Loucy (cell line): ENCODE measurements at regions not wholly inside any gene's neighbourhood (a gene's known extent, or its start where the extent isn't known, plus 50 kb on each side); places are given as distances from the start of the nearest gene placed in this dataset.

Source experiments
- H2AFZ ChIP-seq: fragments of 200-600 bp; sonication (generic); 2 replicates; pipeline ENCODE4 v1.6.0; 2016; ENCODE audit warnings: antibody characterized with exemption, mild to moderate bottlenecking, low read length, moderate library complexity
- H3F3A ChIP-seq: fragments of 200-600 bp; 2 replicates; pipeline ENCODE4 v1.6.0; 2016; ENCODE audit warnings: antibody characterized with exemption, low read depth, mild to moderate bottlenecking
- H3K27me3 ChIP-seq: fragments of 200-600 bp; sonication (generic); 2 replicates; pipeline ENCODE4 v1.6.1; 2014; ENCODE audit warnings: low read length, mild to moderate bottlenecking; ENCODE audit not compliant: insufficient read depth, poor library complexity, severe bottlenecking
- H3K36me3 ChIP-seq: fragments of 200-600 bp; sonication (generic); 2 replicates; pipeline ENCODE4 v1.6.1; 2016; ENCODE audit warnings: low read length; ENCODE audit not compliant: insufficient read depth
- H3K4me1 ChIP-seq: fragments of 200-600 bp; sonication (generic); 2 replicates; pipeline ENCODE4 v1.5.1; 2014; ENCODE audit warnings: low read length, mild to moderate bottlenecking; ENCODE audit not compliant: insufficient read depth, poor library complexity, severe bottlenecking
- H3K4me2 ChIP-seq: fragments of 200-600 bp; sonication (generic); 2 replicates; pipeline ENCODE4 v1.6.0; 2014; ENCODE audit warnings: antibody characterized with exemption, low read length, low read depth, mild to moderate bottlenecking; ENCODE audit not compliant: poor library complexity, severe bottlenecking
- H3K4me3 ChIP-seq: fragments of 200-600 bp; sonication (generic); 2 replicates; pipeline ENCODE4 v1.5.1; 2014; ENCODE audit warnings: low read length, mild to moderate bottlenecking, mixed read lengths; ENCODE audit not compliant: poor library complexity, severe bottlenecking
- H3K79me2 ChIP-seq: fragments of 200-600 bp; sonication (generic); 2 replicates; pipeline ENCODE4 v1.6.1; 2014; ENCODE audit warnings: low read length; ENCODE audit not compliant: insufficient read depth
- H3K9ac ChIP-seq: fragments of 200-600 bp; sonication (generic); 2 replicates; pipeline ENCODE4 v1.6.0; 2014; ENCODE audit warnings: mild to moderate bottlenecking, low read depth, low read length, moderate library complexity; ENCODE audit not compliant: poor library complexity, severe bottlenecking
- H3K9me2 ChIP-seq: fragments of 200-600 bp; sonication (generic); replicated peaks from 2 replicates; pipeline ENCODE4 v1.6.1; 2016; ENCODE audit warnings: low read depth, low read length, mixed read lengths
- H3K9me3 ChIP-seq: fragments of 200-600 bp; sonication (generic); 2 replicates; pipeline ENCODE4 v1.6.1; 2014; ENCODE audit warnings: mild to moderate bottlenecking, antibody characterized with exemption, low read length, low read depth; ENCODE audit not compliant: insufficient read depth
- H4K20me1 ChIP-seq: fragments of 200-600 bp; sonication (generic); 2 replicates; pipeline ENCODE4 v1.6.0; 2014; ENCODE audit warnings: antibody characterized with exemption, low read length, mild to moderate bottlenecking; ENCODE audit not compliant: insufficient read depth, poor library complexity, severe bottlenecking
- CTCF ChIP-seq: fragments of 200-600 bp; sonication (generic); conservative IDR thresholded peaks from 2 replicates; pipeline ENCODE4 v1.5.1; 2014; ENCODE audit warnings: mild to moderate bottlenecking, antibody characterized with exemption, low read length
- EZH2phosphoT487 ChIP-seq: fragments of 200-600 bp; IDR thresholded peaks from 2 replicates; pipeline ENCODE4 v1.6.1; 2018; ENCODE audit warnings: antibody characterized with exemption, mild to moderate bottlenecking, moderate library complexity, borderline replicate concordance

- Histone ChIP-seq H3F3A (no peaks in the 10 kb centered on the region), H3K36me3 (no peaks in the 10 kb centered on the region), H3K79me2 (no peaks in the 10 kb centered on the region), H3K27me3 (no peaks in the 10 kb centered on the region), H4K20me1 (no peaks in the 10 kb centered on the region), H3K9me3 (no peaks in the 10 kb centered on the region), H3K4me3 (no peak overlapping the region), H3K9me2 (no peaks in the 10 kb centered on the region), H2AFZ (no peak overlapping the region), H3K4me1 (no peaks in the 10 kb centered on the region), H3K4me2 (no peak overlapping the region), H3K9ac (no peak overlapping the region)
- TF ChIP-seq CTCF (no peak), EZH2phosphoT487 (no peak)
Observed at GRCh38 chr1:87173231-87173630, 155.4 kb upstream of the LMO4 start.

GRCh38 chr1:87174724-87175245 is 153.9 kb upstream of the LMO4 start:
- TF ChIP-seq CTCF, result no peak
- no peak for TF ChIP-seq EZH2phosphoT487
- H3F3A ChIP-seq, result no peaks in the 10 kb centered on the region
- no peaks in the 10 kb centered on the region for H3K79me2 ChIP-seq
- H3K9ac ChIP-seq, result no peak overlapping the region
- no peak overlapping the region for H3K4me2 ChIP-seq
- no peaks in the 10 kb centered on the region for H3K4me1 ChIP-seq
- H3K27me3 ChIP-seq, result no peaks in the 10 kb centered on the region
- no peaks in the 10 kb centered on the region for H4K20me1 ChIP-seq
- H3K9me2 ChIP-seq, result no peaks in the 10 kb centered on the region
- H3K4me3 ChIP-seq, result no peak overlapping the region
- H2AFZ ChIP-seq, result no peak overlapping the region
- H3K9me3 ChIP-seq, result no peaks in the 10 kb centered on the region
- no peaks in the 10 kb centered on the region for H3K36me3 ChIP-seq

GRCh38 chr1:87176087-87176486 is 152.6 kb upstream of the LMO4 start:
- no peaks in the 10 kb centered on the region for H3F3A ChIP-seq
- no peak overlapping the region for H3K9ac ChIP-seq
- no peaks in the 10 kb centered on the region for H4K20me1 ChIP-seq
- H2AFZ ChIP-seq, result no peak overlapping the region
- H3K9me3 ChIP-seq, result no peaks in the 10 kb centered on the region
- no peaks in the 10 kb centered on the region for H3K79me2 ChIP-seq
- H3K36me3 ChIP-seq, result no peaks in the 10 kb centered on the region
- H3K4me1 ChIP-seq, result no peaks in the 10 kb centered on the region
- no peak overlapping the region for H3K4me2 ChIP-seq
- no peak overlapping the region for H3K4me3 ChIP-seq
- H3K27me3 ChIP-seq, result no peaks in the 10 kb centered on the region
- TF ChIP-seq CTCF (no peak), EZH2phosphoT487 (no peak)
- no peaks in the 10 kb centered on the region for H3K9me2 ChIP-seq
